ENCODE measurements at regions not wholly inside any gene's neighbourhood (a gene's known extent, or its start where the extent isn't known, plus 50 kb on each side); places are given as distances from the start of the nearest gene placed in this dataset.

DNA sequence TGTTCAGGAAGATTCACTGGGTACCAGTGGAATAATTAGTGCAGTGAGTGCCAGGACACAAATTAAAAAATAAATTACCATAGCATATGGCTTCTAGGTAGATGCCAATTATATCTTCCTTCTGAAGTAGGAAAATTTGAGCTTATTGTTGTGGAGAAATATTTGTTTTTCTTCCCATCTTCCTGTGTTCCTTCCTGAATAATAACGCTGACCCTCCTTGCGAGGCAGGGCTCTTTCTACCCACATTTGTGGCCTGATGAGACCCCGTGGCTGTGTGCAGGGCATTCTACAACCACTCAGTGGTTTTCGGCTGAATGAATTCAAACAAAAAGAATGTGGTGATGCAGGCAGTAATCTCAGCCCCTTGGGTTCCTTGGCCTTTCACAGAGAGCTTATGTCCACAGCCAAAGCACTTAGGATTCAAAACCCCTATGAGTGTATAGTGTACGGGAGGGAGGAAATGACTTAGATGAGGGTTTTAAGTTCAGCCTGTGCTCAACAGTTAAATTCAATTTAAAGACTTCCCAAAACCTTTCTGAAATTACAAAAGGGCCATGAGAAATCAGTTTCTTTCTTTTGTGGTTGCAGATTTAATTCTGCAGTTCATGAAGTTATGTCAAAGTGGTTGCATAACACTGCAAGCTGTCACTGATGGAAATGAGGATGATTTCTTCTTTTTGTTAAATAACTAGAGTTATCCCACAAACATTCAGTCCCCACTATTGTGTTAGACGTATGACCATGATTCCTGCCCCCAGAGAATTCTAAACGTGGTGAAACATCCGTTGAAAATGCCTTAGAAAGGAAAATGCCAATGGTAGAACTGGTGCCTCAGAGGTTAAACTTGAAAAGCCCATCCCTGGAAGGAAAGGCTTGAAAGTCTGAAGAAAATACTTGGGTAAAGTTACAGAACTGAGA is 255.3 kb downstream of the FZD1 start:
- ATAC-seq (no peak), DNase-seq (no peak)
- WGBS, 4 donors, result 59 to 63% (median 60%) methylated on average over 8 of the region's 8 CpGs
- H3K27me3 ChIP-seq, result no peaks in the 10 kb centered on the region
- no peaks in the 10 kb centered on the region for H3K36me3 ChIP-seq
- H3K27ac ChIP-seq, result no peak overlapping the region
- H3K9me3 ChIP-seq, result peaks cover 0 to 21% (median 0%) of the 10 kb centered on the region in 12 donors
- peaks cover 0 to 11% (median 0%) of the 10 kb centered on the region in 12 donors for H3K4me1 ChIP-seq
- no peak overlapping the region for H3K4me3 ChIP-seq
- TF ChIP-seq, protein P1, sequence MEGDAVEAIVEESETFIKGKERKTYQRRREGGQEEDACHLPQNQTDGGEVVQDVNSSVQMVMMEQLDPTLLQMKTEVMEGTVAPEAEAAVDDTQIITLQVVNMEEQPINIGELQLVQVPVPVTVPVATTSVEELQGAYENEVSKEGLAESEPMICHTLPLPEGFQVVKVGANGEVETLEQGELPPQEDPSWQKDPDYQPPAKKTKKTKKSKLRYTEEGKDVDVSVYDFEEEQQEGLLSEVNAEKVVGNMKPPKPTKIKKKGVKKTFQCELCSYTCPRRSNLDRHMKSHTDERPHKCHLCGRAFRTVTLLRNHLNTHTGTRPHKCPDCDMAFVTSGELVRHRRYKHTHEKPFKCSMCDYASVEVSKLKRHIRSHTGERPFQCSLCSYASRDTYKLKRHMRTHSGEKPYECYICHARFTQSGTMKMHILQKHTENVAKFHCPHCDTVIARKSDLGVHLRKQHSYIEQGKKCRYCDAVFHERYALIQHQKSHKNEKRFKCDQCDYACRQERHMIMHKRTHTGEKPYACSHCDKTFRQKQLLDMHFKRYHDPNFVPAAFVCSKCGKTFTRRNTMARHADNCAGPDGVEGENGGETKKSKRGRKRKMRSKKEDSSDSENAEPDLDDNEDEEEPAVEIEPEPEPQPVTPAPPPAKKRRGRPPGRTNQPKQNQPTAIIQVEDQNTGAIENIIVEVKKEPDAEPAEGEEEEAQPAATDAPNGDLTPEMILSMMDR (IDR thresholded peaks at IDR 0.05), result no peak
- TF ChIP-seq POLR2A (IDR thresholded peaks at IDR 0.05), result no peak
- intact Hi-C loops (cut with DNase I), result loop anchor here in 1 of 10 donors (10.0 kb wide), 1 partner anchor 65 kb away; no protein-coding TSS in a partner anchor

DNA sequence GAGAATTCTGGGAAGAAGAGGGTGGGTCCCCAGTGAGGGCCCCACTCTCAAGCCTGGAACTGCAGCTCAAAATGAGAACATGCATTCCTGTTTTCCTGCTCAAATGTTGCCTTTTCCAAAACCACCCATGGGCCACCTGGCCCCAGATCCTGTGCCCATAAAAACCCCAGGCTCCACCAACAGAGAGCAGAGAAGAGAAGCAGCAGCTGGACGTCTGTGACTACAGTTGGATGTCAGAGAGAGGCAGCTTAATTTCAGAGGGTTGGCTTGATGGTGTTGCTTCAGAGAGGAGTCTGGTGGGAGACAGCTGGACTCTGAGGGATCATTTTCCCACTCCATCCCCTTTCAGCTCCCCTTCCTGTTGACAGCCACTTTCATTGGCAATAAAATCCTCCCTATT is 256.4 kb downstream of the FZD1 start:
- no peak overlapping the region for H3K4me3 ChIP-seq
- H3K27ac ChIP-seq, result no peak overlapping the region
- peaks cover 0 to 11% (median 0%) of the 10 kb centered on the region in 12 donors for H3K4me1 ChIP-seq
- no peak for DNase-seq
- TF ChIP-seq, protein P1 (IDR thresholded peaks at IDR 0.05), result no peak
- TF ChIP-seq POLR2A (IDR thresholded peaks at IDR 0.05), result no peak
- no peaks in the 10 kb centered on the region for H3K27me3 ChIP-seq
- no peak for ATAC-seq
- H3K9me3 ChIP-seq, result peaks cover 0 to 21% (median 0%) of the 10 kb centered on the region in 12 donors
- WGBS, 4 donors, result 53 to 83% (median 77%) methylated on average over 1 of the region's 1 CpG
- no peaks in the 10 kb centered on the region for H3K36me3 ChIP-seq
- intact Hi-C loops (cut with DNase I), result loop anchor here in 1 of 10 donors (10.0 kb wide), 1 partner anchor 64 kb away; no protein-coding TSS in a partner anchor

DNA sequence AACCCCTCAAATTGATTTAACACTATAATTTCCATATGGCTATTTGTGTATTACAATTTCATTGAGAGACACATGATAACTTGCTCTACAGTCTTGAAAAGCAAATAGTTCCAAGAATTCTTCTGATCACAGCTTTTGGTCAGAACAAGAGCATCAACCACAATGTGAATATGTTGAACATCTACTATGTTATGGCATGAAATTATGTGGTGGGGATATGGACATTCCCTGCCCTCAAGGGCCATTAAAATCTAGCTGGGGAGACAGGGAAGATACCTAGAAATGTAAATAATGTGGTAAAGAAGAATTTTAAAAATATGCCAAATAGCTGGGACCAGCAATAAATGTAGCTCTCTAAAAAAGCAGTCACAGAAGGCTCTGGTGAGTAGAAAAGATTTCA is 262.2 kb downstream of the FZD1 start:
- Histone ChIP-seq H3K27me3 (no peaks in the 10 kb centered on the region), H3K36me3 (no peaks in the 10 kb centered on the region), H3K27ac (no peak overlapping the region), H3K4me3 (no peak overlapping the region), H3K9me3 (peaks cover 0 to 18% (median under 1%) of the 10 kb centered on the region in 12 donors), H3K4me1 (no peaks in the 10 kb centered on the region)
- intact Hi-C loops (cut with DNase I), result loop anchor here in 1 of 10 donors (10.0 kb wide), 1 partner anchor 58 kb away; no protein-coding TSS in a partner anchor
- no peak for DNase-seq
- TF ChIP-seq POLR2A (IDR thresholded peaks at IDR 0.05), result no peak
- TF ChIP-seq, protein P1 (IDR thresholded peaks at IDR 0.05), result no peak
- no peak for ATAC-seq

DNA sequence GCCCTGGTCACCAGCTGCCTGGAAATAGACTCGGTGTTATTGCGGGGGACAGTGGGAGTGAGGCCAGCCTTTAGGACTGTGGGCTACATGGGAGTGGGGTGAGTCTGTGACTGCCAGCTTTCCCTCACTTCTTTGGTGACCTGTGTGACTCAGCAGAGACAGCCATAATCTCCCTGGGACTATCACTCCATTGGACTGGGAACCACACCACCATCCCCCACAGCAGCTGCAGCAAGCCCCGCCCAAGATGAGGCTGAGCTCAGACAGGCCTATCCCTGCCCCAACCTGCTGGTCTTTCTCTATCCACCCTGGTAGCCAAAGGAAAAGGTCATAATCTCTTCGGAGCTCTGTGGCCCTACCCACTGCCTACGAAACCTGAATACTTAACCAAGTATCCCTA is 263.2 kb downstream of the FZD1 start:
- no peak for ATAC-seq
- no peak for DNase-seq
- Histone ChIP-seq H3K27me3 (no peaks in the 10 kb centered on the region), H3K36me3 (no peaks in the 10 kb centered on the region), H3K4me3 (no peak overlapping the region), H3K4me1 (no peaks in the 10 kb centered on the region), H3K27ac (no peak overlapping the region), H3K9me3 (peaks cover 0 to 28% (median 10%) of the 10 kb centered on the region in 12 donors)
- intact Hi-C loops (cut with DNase I), result loop anchor here in 1 of 10 donors (10.0 kb wide), 1 partner anchor 57 kb away; no protein-coding TSS in a partner anchor
- 87 to 97% (median 95%) methylated on average over 4 to 5 of the region's 5 CpGs for WGBS, 4 donors
- no peak for TF ChIP-seq POLR2A (IDR thresholded peaks at IDR 0.05)
- TF ChIP-seq, protein P1 (IDR thresholded peaks at IDR 0.05), result no peak
